OCI-LY1 (cell line): ENCODE measurements at regions not wholly inside any gene's neighbourhood (a gene's known extent, or its start where the extent isn't known, plus 50 kb on each side); places are given as distances from the start of the nearest gene placed in this dataset.
"Not testable (repeated sequence)": the region's sequence is repeated elsewhere in the genome, so short reads cannot be mapped to it uniquely, and the experiment has no call there.

Experiments
- EZH2 ChIP-seq: fragments of 200-600 bp; sonication (generic), shearing (Covaris generic); IDR thresholded peaks from 2 replicates; pipeline ENCODE4 v1.8.0; 2017; ENCODE audit warnings: borderline replicate concordance, mixed run types, mild to moderate bottlenecking, antibody characterized with exemption, low read length, moderate library complexity, mixed read lengths
- TF ChIP-seq, protein P1 (sequence below): fragments of 200-600 bp; sonication (generic), shearing (Covaris generic); IDR thresholded peaks from 2 replicates; pipeline ENCODE4 v1.5.1; 2017; ENCODE audit warnings: mild to moderate bottlenecking, antibody characterized with exemption, low read length, moderate library complexity, mixed read lengths

DNA sequence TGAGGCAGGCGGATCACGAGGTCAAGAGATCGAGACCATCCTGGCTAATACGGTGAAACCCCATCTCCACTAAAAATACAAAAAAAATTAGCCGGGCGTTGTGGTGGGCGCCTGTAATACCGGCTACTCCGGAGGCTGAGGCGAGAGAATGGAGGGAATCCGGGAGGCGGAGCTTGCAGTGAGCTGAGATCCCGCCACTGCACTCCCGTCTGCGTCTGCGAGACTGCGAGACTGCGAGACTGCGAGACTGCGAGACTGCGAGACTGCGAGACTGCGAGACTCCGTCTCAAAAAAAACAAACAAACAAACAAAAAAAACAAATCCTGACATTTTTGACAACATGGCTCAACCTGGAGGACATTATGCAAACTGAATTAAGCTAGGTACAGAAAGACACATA is 1606.2 kb downstream of the STIM2 start:
- TF ChIP-seq, protein P1, sequence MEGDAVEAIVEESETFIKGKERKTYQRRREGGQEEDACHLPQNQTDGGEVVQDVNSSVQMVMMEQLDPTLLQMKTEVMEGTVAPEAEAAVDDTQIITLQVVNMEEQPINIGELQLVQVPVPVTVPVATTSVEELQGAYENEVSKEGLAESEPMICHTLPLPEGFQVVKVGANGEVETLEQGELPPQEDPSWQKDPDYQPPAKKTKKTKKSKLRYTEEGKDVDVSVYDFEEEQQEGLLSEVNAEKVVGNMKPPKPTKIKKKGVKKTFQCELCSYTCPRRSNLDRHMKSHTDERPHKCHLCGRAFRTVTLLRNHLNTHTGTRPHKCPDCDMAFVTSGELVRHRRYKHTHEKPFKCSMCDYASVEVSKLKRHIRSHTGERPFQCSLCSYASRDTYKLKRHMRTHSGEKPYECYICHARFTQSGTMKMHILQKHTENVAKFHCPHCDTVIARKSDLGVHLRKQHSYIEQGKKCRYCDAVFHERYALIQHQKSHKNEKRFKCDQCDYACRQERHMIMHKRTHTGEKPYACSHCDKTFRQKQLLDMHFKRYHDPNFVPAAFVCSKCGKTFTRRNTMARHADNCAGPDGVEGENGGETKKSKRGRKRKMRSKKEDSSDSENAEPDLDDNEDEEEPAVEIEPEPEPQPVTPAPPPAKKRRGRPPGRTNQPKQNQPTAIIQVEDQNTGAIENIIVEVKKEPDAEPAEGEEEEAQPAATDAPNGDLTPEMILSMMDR, result not testable (repeated sequence)
- TF ChIP-seq EZH2, result not testable (repeated sequence)
